ENCODE measurements at regions not wholly inside any gene's neighbourhood (a gene's known extent, or its start where the extent isn't known, plus 50 kb on each side); places are given as distances from the start of the nearest gene placed in this dataset.

DNA sequence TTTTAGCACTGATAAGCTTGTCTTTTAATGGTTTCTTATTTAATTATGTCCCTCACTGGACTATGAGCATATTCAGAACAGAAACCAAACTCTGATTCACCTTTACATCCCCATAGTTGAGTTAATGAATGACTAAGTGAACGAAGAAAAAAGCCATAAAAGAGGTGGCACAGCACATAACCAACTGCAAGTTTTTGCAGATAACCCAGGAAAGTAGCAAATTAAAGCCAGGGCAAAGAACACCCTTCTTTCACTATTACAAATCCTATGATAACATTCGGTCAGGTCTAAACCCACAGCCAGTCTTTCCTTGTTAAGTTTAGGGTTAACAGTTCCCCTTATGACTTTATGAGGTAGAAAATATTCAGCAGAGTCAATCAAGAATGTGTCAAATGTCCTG lies 102.7 kb downstream of the RIN2 start:
- H3K4me1 Mint-ChIP-seq (ENCODE audit: unreplicated experiment): peaks cover 5% of the 10 kb centered on the region
- peaks cover 18% of the 10 kb centered on the region for H3K36me3 Mint-ChIP-seq
- no peak for DNase-seq (ENCODE audit: extremely low spot score, unreplicated experiment)
- TF ChIP-seq CTCF (conservative IDR thresholded peaks at IDR 0.05): no peak
- peak overlapping the region; percentile 49 for H3K27ac Mint-ChIP-seq
- H3K27me3 Mint-ChIP-seq: no peaks in the 10 kb centered on the region
- H3K4me3 Mint-ChIP-seq: no peak overlapping the region
- H3K9me3 Mint-ChIP-seq: peaks cover 5% of the 10 kb centered on the region

- H3K4me1 Mint-ChIP-seq (ENCODE audit: unreplicated experiment): peaks cover 5% of the 10 kb centered on the region
- H3K36me3 Mint-ChIP-seq: peaks cover 18% of the 10 kb centered on the region
- peak overlapping the region; percentile 49 for H3K27ac Mint-ChIP-seq
These were observed 103.2 kb downstream of the RIN2 start for GRCh38 chr20:19861147-19861759.

GRCh38 chr20:19864130-19864529 lies 106.1 kb downstream of the RIN2 start:
- Mint-ChIP-seq H3K27me3 (no peaks in the 10 kb centered on the region), H3K27ac (no peak overlapping the region), H3K9me3 (peaks cover 12% of the 10 kb centered on the region), H3K4me3 (no peak overlapping the region), H3K4me1 (ENCODE audit: unreplicated experiment) (no peaks in the 10 kb centered on the region), H3K36me3 (peaks cover 33% of the 10 kb centered on the region)
- DNase-seq (ENCODE audit: extremely low spot score, unreplicated experiment): no peak
- no peak for TF ChIP-seq CTCF (conservative IDR thresholded peaks at IDR 0.05)

More at GRCh38 chr20:19861147-19861759, 103.2 kb downstream of the RIN2 start:
- Mint-ChIP-seq H3K9me3 (peaks cover 5% of the 10 kb centered on the region), H3K27me3 (no peaks in the 10 kb centered on the region), H3K4me3 (no peak overlapping the region)
- DNase-seq (ENCODE audit: extremely low spot score, unreplicated experiment): no peak
- no peak for TF ChIP-seq CTCF (conservative IDR thresholded peaks at IDR 0.05)

GRCh38 chr20:19866070-19866469 lies 108.0 kb downstream of the RIN2 start:
- no peak overlapping the region for H3K4me3 Mint-ChIP-seq
- DNase-seq (ENCODE audit: extremely low spot score, unreplicated experiment): no peak
- H3K4me1 Mint-ChIP-seq (ENCODE audit: unreplicated experiment): no peaks in the 10 kb centered on the region
- no peak for TF ChIP-seq CTCF (conservative IDR thresholded peaks at IDR 0.05)
- H3K27me3 Mint-ChIP-seq: no peaks in the 10 kb centered on the region
- peaks cover 12% of the 10 kb centered on the region for H3K9me3 Mint-ChIP-seq
- peaks cover 36% of the 10 kb centered on the region for H3K36me3 Mint-ChIP-seq
- no peak overlapping the region for H3K27ac Mint-ChIP-seq

- peaks cover 39% of the 10 kb centered on the region for H3K36me3 Mint-ChIP-seq
- no peaks in the 10 kb centered on the region for H3K4me1 Mint-ChIP-seq (ENCODE audit: unreplicated experiment)
- H3K27ac Mint-ChIP-seq: no peak overlapping the region
- TF ChIP-seq CTCF (conservative IDR thresholded peaks at IDR 0.05): no peak
- H3K27me3 Mint-ChIP-seq: no peaks in the 10 kb centered on the region
- no peak overlapping the region for H3K4me3 Mint-ChIP-seq
- no peak for DNase-seq (ENCODE audit: extremely low spot score, unreplicated experiment)
- peaks cover 12% of the 10 kb centered on the region for H3K9me3 Mint-ChIP-seq
These were observed 109.0 kb downstream of the RIN2 start for GRCh38 chr20:19867074-19867473.

Measured in type B pancreatic cell (in vitro differentiated cells).